PC-9 (cell line): ENCODE measurements at regions not wholly inside any gene's neighbourhood (a gene's known extent, or its start where the extent isn't known, plus 50 kb on each side); places are given as distances from the start of the nearest gene placed in this dataset.
A peak's percentile ranks its signal among the peaks of the same experiment; 100 is the strongest.

Experiments
- BruUV-seq: library from RNA; stranded (reverse); fragments of 400-500 nt; replicated peaks from 2 replicates; lab custom pipeline; 2021; lab: Mats Ljungman, UMichigan
- CTCF ChIA-PET: fragments of 300-600 bp; sonication (Branson Sonifier 250); formaldehyde crosslinking; loops from one replicate; lab custom pipeline; 2022; ENCODE audit warnings: antibody characterized with exemption; lab: Charles Lee
- POLR2A ChIA-PET: fragments of 300-600 bp; sonication (Branson Sonifier 250); formaldehyde crosslinking; loops from one replicate; lab custom pipeline; 2022; ENCODE audit warnings: antibody characterized with exemption; ENCODE audit not compliant: unreplicated experiment; lab: Charles Lee
- DNase-seq, 2 experiments: peaks; one replicate each; pipeline versions ENCODE4 v3.0.0 to v3.0.0-alpha.2; 2015 to 2022; ENCODE audit warnings: mixed read lengths in 1 of 2
- H2AFZ ChIP-seq: fragments of 200-600 bp; sonication (generic); 2 replicates; pipeline ENCODE4 v1.8.1; 2017; ENCODE audit warnings: antibody characterized with exemption
- H3F3A ChIP-seq: fragments of 200-600 bp; sonication (generic); 2 replicates; pipeline ENCODE4 v1.8.1; 2017; ENCODE audit warnings: antibody characterized with exemption, mild to moderate bottlenecking, low read depth; ENCODE audit not compliant: insufficient read depth
- H3K27ac ChIP-seq: fragments of 200-600 bp; sonication (generic); 2 replicates; pipeline ENCODE4 v1.6.1; 2016; ENCODE audit warnings: mixed run types
- H3K27me3 ChIP-seq: fragments of 200-600 bp; sonication (generic); 2 replicates; pipeline ENCODE4 v1.6.1; 2016; ENCODE audit warnings: low read depth, mixed run types; ENCODE audit not compliant: insufficient read depth
- H3K36me3 ChIP-seq: fragments of 200-600 bp; sonication (generic); 2 replicates; pipeline ENCODE4 v1.6.1; 2016; ENCODE audit warnings: low read depth, mixed run types
- H3K4me1 ChIP-seq: fragments of 200-600 bp; sonication (generic); replicated peaks from 2 replicates; pipeline ENCODE4 v1.6.1; 2016; ENCODE audit warnings: mixed run types; ENCODE audit not compliant: insufficient read depth
- H3K4me2 ChIP-seq: fragments of 200-600 bp; sonication (generic); 2 replicates; pipeline ENCODE4 v1.6.1; 2017; ENCODE audit warnings: mixed run types
- H3K4me3 ChIP-seq: fragments of 200-600 bp; sonication (generic); 2 replicates; pipeline ENCODE4 v1.6.1; 2016; ENCODE audit warnings: mixed run types
- H3K79me2 ChIP-seq: fragments of 200-600 bp; sonication (generic); 2 replicates; pipeline ENCODE4 v1.6.1; 2017; ENCODE audit warnings: low read depth, mixed run types
- H3K9me2 ChIP-seq: fragments of 200-600 bp; sonication (generic); 2 replicates; pipeline ENCODE4 v1.8.1; 2017; ENCODE audit warnings: mild to moderate bottlenecking; ENCODE audit not compliant: insufficient read depth
- H3K9me3 ChIP-seq: fragments of 200-600 bp; sonication (generic); 2 replicates; pipeline ENCODE4 v1.8.1; 2016; ENCODE audit warnings: low read depth; ENCODE audit not compliant: insufficient read depth
- H4K20me1 ChIP-seq: fragments of 200-600 bp; sonication (generic); 2 replicates; pipeline ENCODE4 v1.8.1; 2017; ENCODE audit not compliant: insufficient read depth
- CTCF ChIP-seq: fragments of 200-600 bp; sonication (generic); conservative IDR thresholded peaks from 2 replicates; pipeline ENCODE4 v1.6.1; 2017; ENCODE audit warnings: mixed run types, antibody characterized with exemption, mild to moderate bottlenecking, moderate library complexity
- EZH2 ChIP-seq: fragments of 200-600 bp; sonication (generic); IDR thresholded peaks from 2 replicates; pipeline ENCODE4 v1.8.0; 2017; ENCODE audit warnings: antibody characterized with exemption, low read depth
- intact Hi-C: fragments of 100-400 bp; cut with micrococcal nuclease; formaldehyde crosslinking; loops from one replicate; pipeline ENCODE4 v1.10.0; 2022; ENCODE audit not compliant: unreplicated experiment

- ChIA-PET POLR2A (no interaction called here), CTCF (no interaction called here)
- no peak overlapping the region for H3K4me3 ChIP-seq
- no peaks in the 10 kb centered on the region for H3K9me2 ChIP-seq
- no peaks in the 10 kb centered on the region for H3K27me3 ChIP-seq
- TF ChIP-seq CTCF (no peak), EZH2 (no peak)
- BruUV-seq = no TSS peak
- H4K20me1 ChIP-seq = no peaks in the 10 kb centered on the region
- no peaks in the 10 kb centered on the region for H3K36me3 ChIP-seq
- peak overlapping the region; percentile 74 for H3K27ac ChIP-seq
- H3K79me2 ChIP-seq = no peaks in the 10 kb centered on the region
- no peaks in the 10 kb centered on the region for H3K9me3 ChIP-seq
- 0 out of 2 replicates have a peak overlapping the region, but pooled peaks have one; percentile 57 for H3K4me2 ChIP-seq
- DNase-seq = no peak
- H3F3A ChIP-seq = peaks cover 19% of the 10 kb centered on the region; the same call in 1 of the 2 replicates
- H3K4me1 ChIP-seq = peaks cover 28% of the 10 kb centered on the region
- intact Hi-C loops = no loop called here
- no peak overlapping the region for H2AFZ ChIP-seq
Observed at GRCh38 chr18:57900906-57901435, 97.9 kb upstream of the ATP8B1 start.

DNA sequence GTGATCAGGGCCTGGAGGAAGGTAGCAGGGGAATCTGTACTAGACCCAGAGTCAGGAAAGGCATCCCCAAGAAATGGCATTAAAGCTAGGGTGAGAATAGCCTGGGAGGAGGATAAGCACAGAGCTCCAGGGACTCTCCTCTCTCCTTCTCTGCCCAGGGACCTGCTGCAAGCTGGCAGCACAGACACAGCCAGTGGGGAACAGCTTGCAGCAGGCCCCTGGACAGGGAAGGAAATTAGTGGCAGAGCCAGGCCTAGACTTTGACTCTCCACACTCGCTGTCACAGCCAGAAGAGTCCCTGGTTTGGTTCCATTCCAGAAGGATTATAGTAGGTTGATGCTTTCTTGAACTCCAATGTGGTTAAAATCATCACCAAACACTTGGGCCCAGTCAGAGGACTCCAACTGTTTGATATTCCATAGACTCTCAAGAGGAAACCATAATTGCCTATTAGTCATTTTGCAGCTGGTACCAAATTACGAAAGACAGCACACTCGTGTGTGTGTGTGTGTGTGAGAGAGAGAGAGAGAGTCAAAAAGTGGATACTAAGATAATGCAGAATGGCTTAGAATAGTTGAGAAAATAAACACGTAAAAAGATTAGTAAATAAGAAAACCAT, 95.5 kb upstream of the ATP8B1 start:
- CTCF ChIA-PET = no interaction called here

DNA sequence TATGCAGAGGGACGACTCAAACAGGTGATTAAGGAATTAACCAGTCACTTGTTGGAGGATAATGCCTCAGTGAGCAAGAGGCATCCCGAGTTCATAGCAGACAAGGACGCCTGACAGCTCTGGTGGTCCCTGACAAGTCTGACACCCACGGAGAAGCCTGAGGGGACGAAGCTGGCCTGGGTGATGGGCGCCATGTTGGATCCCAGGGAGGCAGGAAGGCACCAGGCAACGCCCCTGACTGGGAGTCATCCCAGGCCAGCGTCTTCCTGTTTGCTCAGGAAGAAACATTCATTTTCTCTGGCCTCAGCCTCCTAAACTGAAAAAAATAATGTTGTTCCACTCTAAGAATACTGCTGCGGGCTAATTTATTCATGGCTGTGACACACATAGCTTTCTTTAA, 92.1 kb upstream of the ATP8B1 start:
- ChIA-PET CTCF (no interaction called here), POLR2A (no interaction called here)
- intact Hi-C loops = no loop called here
- Histone ChIP-seq H3K27ac (no peak overlapping the region), H3K4me1 (peaks cover 6% of the 10 kb centered on the region; the same call in 1 of the 2 replicates), H3F3A (no peaks in the 10 kb centered on the region), H2AFZ (no peak overlapping the region), H3K36me3 (no peaks in the 10 kb centered on the region), H3K4me2 (no peak overlapping the region), H4K20me1 (no peaks in the 10 kb centered on the region), H3K4me3 (no peak overlapping the region), H3K9me2 (no peaks in the 10 kb centered on the region), H3K27me3 (no peaks in the 10 kb centered on the region), H3K9me3 (no peaks in the 10 kb centered on the region), H3K79me2 (no peaks in the 10 kb centered on the region)
- no peak for TF ChIP-seq CTCF
- no peak for TF ChIP-seq EZH2
- no TSS peak for BruUV-seq
- no peak for DNase-seq

More for the DNA sequence above, 95.5 kb upstream of the ATP8B1 start:
- H3K36me3 ChIP-seq = no peaks in the 10 kb centered on the region
- no peak overlapping the region for H3K4me3 ChIP-seq
- H2AFZ ChIP-seq = no peak overlapping the region
- POLR2A ChIA-PET = interaction anchor here (0.6 kb wide), 1 partner anchor 237 kb away, joined by 3 read pairs; no protein-coding TSS in a partner anchor
- DNase-seq = peak in 1 of 2 experiments; percentile 41
- no peaks in the 10 kb centered on the region for H3K27me3 ChIP-seq
- TF ChIP-seq CTCF (no peak), EZH2 (no peak)
- BruUV-seq = no TSS peak
- no peak overlapping the region for H3K4me2 ChIP-seq
- H3F3A ChIP-seq = peaks cover 19% of the 10 kb centered on the region; the same call in 1 of the 2 replicates
- intact Hi-C loops = no loop called here
- H3K79me2 ChIP-seq = no peaks in the 10 kb centered on the region
- no peaks in the 10 kb centered on the region for H3K9me3 ChIP-seq
- no peak overlapping the region for H3K27ac ChIP-seq
- peaks cover 28% of the 10 kb centered on the region for H3K4me1 ChIP-seq
- H3K9me2 ChIP-seq = no peaks in the 10 kb centered on the region
- no peaks in the 10 kb centered on the region for H4K20me1 ChIP-seq
